WTC11 (cell line): ENCODE measurements at regions not wholly inside any gene's neighbourhood (a gene's known extent, or its start where the extent isn't known, plus 50 kb on each side); places are given as distances from the start of the nearest gene placed in this dataset.

Experiments used
- ATAC-seq: fragments of 200-7000 bp; cut with Tn5 transposase; 2 replicates; pipeline ENCODE4 v1.10.0; 2021; ENCODE audit warnings: mild to moderate bottlenecking, moderate library complexity
- CTCF ChIA-PET: fragments of 300-600 bp; sonication (Branson Sonifier 250); formaldehyde crosslinking; loops from one replicate; lab custom pipeline; 2021; ENCODE audit warnings: antibody characterized with exemption; lab: Charles Lee
- POLR2A ChIA-PET: fragments of 350-600 bp; sonication (Branson Sonifier 250); formaldehyde crosslinking; loops from one replicate; lab custom pipeline; 2021; ENCODE audit warnings: antibody characterized with exemption; lab: Charles Lee
- DNase-seq: peaks from one replicate; pipeline ENCODE4 v3.0.0; 2021; ENCODE audit warnings: low spot score
- H3K27ac Mint-ChIP-seq: 2 replicates; pipeline ENCODE4 v1.8.0; 2021; ENCODE audit warnings: mixed read lengths
- H3K27me3 Mint-ChIP-seq: 2 replicates; pipeline ENCODE4 v1.8.0; 2021; ENCODE audit warnings: low read depth, mild to moderate bottlenecking, moderate library complexity, mixed read lengths
- H3K36me3 Mint-ChIP-seq: 2 replicates; pipeline ENCODE4 v1.8.0; 2021; ENCODE audit warnings: mixed read lengths
- H3K4me1 Mint-ChIP-seq: 2 replicates; pipeline ENCODE4 v1.8.0; 2022; ENCODE audit warnings: mixed read lengths
- H3K4me3 Mint-ChIP-seq: 2 replicates; pipeline ENCODE4 v1.8.0; 2021; ENCODE audit warnings: mild to moderate bottlenecking, moderate library complexity, mixed read lengths
- H3K9me3 Mint-ChIP-seq: 2 replicates; pipeline ENCODE4 v1.8.0; 2021; ENCODE audit warnings: mixed read lengths
- GRHL2 ChIP-seq: fragments of 250-450 bp; sonication (Bioruptor Pico); IDR thresholded peaks from 2 replicates; pipeline ENCODE4 v1.8.0; 2022; ENCODE audit warnings: mild to moderate bottlenecking, moderate library complexity; ENCODE audit not compliant: insufficient replicate concordance, severe bottlenecking
- GTF2I ChIP-seq: fragments of 250-450 bp; sonication (Bioruptor Pico); conservative IDR thresholded peaks from 2 replicates; pipeline ENCODE4 v1.4.0; 2021; ENCODE audit warnings: mild to moderate bottlenecking
- HMGA2 ChIP-seq: fragments of 250-450 bp; sonication (Bioruptor Pico); IDR thresholded peaks from 2 replicates; pipeline ENCODE4 v1.4.0; 2021; ENCODE audit warnings: mild to moderate bottlenecking, moderate library complexity
- NFATC4 ChIP-seq: fragments of 250-450 bp; sonication (Bioruptor Pico); IDR thresholded peaks from 2 replicates; pipeline ENCODE4 v1.9.0; 2021; ENCODE audit warnings: mild to moderate bottlenecking
- PRRX2 ChIP-seq: fragments of 250-450 bp; sonication (Bioruptor Pico); IDR thresholded peaks from 2 replicates; pipeline ENCODE4 v1.8.0; 2021; ENCODE audit warnings: mild to moderate bottlenecking
- SOX15 ChIP-seq: fragments of 250-450 bp; sonication (Bioruptor Pico); IDR thresholded peaks from 2 replicates; pipeline ENCODE4 v1.9.0; 2021; ENCODE audit warnings: mild to moderate bottlenecking
- TCF7 ChIP-seq: sonication (generic); formaldehyde crosslinking; IDR thresholded peaks from 2 replicates; pipeline ENCODE4 v1.8.0; 2022; ENCODE audit warnings: mild to moderate bottlenecking, low read depth, missing genetic modification reagents, moderate library complexity
- TEAD4 ChIP-seq: sonication (generic); formaldehyde crosslinking; IDR thresholded peaks from 2 replicates; pipeline ENCODE4 v1.8.0; 2022; ENCODE audit warnings: mild to moderate bottlenecking, missing genetic modification reagents
- TF ChIP-seq, protein P1 (sequence below): sonication (generic); formaldehyde crosslinking; IDR thresholded peaks from 2 replicates; pipeline ENCODE4 v1.8.1; 2023; ENCODE audit warnings: mild to moderate bottlenecking, missing genetic modification reagents
- TF ChIP-seq, protein P2 (sequence below): sonication (generic); formaldehyde crosslinking; IDR thresholded peaks from 2 replicates; pipeline ENCODE4 v1.8.1; 2022; ENCODE audit warnings: mild to moderate bottlenecking, moderate library complexity, missing genetic modification reagents
- TF ChIP-seq, protein P3 (sequence below): fragments of 250-450 bp; sonication (Bioruptor Pico); IDR thresholded peaks from 2 replicates; pipeline ENCODE4 v1.8.0; 2021; ENCODE audit warnings: mild to moderate bottlenecking
- TF ChIP-seq, protein P4 (sequence below): sonication (generic); formaldehyde crosslinking; IDR thresholded peaks from 2 replicates; pipeline ENCODE4 v1.8.0; 2022; ENCODE audit warnings: mild to moderate bottlenecking, missing genetic modification reagents
- TF ChIP-seq, protein P5 (sequence below): sonication (generic); formaldehyde crosslinking; IDR thresholded peaks from 2 replicates; pipeline ENCODE4 v1.8.0; 2023; ENCODE audit warnings: mild to moderate bottlenecking, missing genetic modification reagents
- TF ChIP-seq, protein P6 (sequence below): sonication (generic); formaldehyde crosslinking; IDR thresholded peaks from 2 replicates; pipeline ENCODE4 v1.8.0; 2022; ENCODE audit warnings: mild to moderate bottlenecking, missing genetic modification reagents
- TF ChIP-seq, protein P7 (sequence below): sonication (generic); formaldehyde crosslinking; IDR thresholded peaks from 2 replicates; pipeline ENCODE4 v1.8.0; 2023; ENCODE audit warnings: missing genetic modification reagents
- TF ChIP-seq, protein P8 (sequence below): sonication (generic); formaldehyde crosslinking; IDR thresholded peaks from 2 replicates; pipeline ENCODE4 v1.8.0; 2022; ENCODE audit warnings: missing genetic modification reagents

DNA sequence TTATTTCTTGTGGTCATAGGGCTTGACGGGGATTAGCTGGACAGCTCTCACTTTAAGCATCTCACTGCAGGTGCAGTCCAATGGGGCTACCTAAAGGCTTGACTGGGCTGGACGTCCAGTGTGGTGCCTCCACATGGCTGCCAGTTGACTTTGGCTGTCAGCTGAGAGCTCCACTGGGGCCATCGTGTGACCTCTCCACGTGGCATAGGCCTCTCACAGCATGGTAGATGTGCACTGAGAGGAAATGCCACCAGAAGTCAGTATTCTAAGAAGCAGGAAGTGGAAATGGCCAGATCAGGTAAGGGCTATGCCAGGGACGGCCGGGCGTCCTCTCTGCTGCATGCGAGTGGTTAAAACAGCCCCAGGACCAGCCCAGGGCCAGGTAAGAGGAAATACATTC lies 105.2 kb upstream of the TWIST2 start (continued):
- TF ChIP-seq, protein P1, sequence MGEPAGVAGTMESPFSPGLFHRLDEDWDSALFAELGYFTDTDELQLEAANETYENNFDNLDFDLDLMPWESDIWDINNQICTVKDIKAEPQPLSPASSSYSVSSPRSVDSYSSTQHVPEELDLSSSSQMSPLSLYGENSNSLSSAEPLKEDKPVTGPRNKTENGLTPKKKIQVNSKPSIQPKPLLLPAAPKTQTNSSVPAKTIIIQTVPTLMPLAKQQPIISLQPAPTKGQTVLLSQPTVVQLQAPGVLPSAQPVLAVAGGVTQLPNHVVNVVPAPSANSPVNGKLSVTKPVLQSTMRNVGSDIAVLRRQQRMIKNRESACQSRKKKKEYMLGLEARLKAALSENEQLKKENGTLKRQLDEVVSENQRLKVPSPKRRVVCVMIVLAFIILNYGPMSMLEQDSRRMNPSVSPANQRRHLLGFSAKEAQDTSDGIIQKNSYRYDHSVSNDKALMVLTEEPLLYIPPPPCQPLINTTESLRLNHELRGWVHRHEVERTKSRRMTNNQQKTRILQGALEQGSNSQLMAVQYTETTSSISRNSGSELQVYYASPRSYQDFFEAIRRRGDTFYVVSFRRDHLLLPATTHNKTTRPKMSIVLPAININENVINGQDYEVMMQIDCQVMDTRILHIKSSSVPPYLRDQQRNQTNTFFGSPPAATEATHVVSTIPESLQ (CRISPR knock-in tag), result no peak
- no peak for TF ChIP-seq HMGA2 (CRISPR knock-in tag)
- TF ChIP-seq, protein P2, sequence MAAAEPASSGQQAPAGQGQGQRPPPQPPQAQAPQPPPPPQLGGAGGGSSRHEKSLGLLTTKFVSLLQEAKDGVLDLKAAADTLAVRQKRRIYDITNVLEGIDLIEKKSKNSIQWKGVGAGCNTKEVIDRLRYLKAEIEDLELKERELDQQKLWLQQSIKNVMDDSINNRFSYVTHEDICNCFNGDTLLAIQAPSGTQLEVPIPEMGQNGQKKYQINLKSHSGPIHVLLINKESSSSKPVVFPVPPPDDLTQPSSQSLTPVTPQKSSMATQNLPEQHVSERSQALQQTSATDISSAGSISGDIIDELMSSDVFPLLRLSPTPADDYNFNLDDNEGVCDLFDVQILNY (CRISPR knock-in tag), result no peak
- TF ChIP-seq, protein P3, sequence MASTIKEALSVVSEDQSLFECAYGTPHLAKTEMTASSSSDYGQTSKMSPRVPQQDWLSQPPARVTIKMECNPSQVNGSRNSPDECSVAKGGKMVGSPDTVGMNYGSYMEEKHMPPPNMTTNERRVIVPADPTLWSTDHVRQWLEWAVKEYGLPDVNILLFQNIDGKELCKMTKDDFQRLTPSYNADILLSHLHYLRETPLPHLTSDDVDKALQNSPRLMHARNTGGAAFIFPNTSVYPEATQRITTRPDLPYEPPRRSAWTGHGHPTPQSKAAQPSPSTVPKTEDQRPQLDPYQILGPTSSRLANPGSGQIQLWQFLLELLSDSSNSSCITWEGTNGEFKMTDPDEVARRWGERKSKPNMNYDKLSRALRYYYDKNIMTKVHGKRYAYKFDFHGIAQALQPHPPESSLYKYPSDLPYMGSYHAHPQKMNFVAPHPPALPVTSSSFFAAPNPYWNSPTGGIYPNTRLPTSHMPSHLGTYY (CRISPR knock-in tag), result no peak
- no peak for TF ChIP-seq GTF2I (CRISPR knock-in tag)
- no peak for TF ChIP-seq GRHL2 (CRISPR knock-in tag)
- TF ChIP-seq, protein P4, sequence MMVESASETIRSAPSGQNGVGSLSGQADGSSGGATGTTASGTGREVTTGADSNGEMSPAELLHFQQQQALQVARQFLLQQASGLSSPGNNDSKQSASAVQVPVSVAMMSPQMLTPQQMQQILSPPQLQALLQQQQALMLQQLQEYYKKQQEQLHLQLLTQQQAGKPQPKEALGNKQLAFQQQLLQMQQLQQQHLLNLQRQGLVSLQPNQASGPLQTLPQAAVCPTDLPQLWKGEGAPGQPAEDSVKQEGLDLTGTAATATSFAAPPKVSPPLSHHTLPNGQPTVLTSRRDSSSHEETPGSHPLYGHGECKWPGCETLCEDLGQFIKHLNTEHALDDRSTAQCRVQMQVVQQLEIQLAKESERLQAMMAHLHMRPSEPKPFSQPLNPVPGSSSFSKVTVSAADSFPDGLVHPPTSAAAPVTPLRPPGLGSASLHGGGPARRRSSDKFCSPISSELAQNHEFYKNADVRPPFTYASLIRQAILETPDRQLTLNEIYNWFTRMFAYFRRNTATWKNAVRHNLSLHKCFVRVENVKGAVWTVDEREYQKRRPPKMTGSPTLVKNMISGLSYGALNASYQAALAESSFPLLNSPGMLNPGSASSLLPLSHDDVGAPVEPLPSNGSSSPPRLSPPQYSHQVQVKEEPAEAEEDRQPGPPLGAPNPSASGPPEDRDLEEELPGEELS (CRISPR knock-in tag), result no peak

DNA sequence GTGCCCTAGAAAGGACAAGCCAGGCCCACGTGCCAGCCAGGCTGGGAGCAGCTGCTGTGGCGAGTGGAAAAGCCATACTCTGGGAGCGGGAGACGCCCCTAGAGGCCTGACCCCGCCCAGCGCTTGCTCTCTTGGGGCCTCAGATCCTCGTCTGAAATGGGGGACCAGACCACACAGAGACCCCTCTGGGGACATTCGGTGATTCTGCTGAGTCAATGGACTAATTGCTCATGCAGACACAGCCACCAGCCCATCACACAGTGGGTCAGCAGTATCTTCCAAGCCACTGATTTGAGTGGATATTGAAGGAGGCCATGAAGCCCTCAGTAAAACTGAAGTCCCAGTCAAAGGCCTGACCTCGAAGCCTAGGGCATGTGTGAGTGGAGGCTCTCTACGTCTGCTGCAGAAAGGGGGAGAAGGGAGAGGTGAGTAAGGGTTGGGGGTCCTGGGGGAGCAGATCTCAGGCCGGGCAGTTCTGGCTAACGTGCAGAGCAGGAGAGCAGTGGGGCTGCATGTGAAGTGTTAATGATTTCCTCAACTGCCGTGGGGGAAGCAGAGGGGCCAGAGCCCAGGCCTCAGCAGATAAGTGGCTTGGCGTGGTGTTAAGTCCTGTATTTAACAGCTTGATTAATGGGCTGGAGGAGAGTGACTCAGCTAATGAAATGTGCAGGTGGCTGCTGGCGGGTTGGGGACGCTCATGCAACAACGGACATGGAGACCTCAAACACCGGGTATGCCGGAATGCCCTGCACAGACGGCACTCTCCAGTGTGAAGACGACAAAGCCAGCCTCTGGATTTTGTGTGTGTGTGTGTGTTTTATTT lies 104.4 kb upstream of the TWIST2 start:
- peaks cover 27% of the 10 kb centered on the region for H3K9me3 Mint-ChIP-seq
- H3K36me3 Mint-ChIP-seq, result no peaks in the 10 kb centered on the region
- DNase-seq, result no peak
- no peaks in the 10 kb centered on the region; the same call in 1 of the 2 replicates for H3K27me3 Mint-ChIP-seq
- ChIA-PET POLR2A (no interaction called here), CTCF (no interaction called here)
- no peak for ATAC-seq
- no peaks in the 10 kb centered on the region for H3K4me1 Mint-ChIP-seq
- H3K4me3 Mint-ChIP-seq, result no peak overlapping the region
- H3K27ac Mint-ChIP-seq, result no peak overlapping the region
- no peak for TF ChIP-seq PRRX2 (CRISPR knock-in tag)
- TF ChIP-seq, protein P1 (CRISPR knock-in tag), result no peak
- TF ChIP-seq, protein P5, sequence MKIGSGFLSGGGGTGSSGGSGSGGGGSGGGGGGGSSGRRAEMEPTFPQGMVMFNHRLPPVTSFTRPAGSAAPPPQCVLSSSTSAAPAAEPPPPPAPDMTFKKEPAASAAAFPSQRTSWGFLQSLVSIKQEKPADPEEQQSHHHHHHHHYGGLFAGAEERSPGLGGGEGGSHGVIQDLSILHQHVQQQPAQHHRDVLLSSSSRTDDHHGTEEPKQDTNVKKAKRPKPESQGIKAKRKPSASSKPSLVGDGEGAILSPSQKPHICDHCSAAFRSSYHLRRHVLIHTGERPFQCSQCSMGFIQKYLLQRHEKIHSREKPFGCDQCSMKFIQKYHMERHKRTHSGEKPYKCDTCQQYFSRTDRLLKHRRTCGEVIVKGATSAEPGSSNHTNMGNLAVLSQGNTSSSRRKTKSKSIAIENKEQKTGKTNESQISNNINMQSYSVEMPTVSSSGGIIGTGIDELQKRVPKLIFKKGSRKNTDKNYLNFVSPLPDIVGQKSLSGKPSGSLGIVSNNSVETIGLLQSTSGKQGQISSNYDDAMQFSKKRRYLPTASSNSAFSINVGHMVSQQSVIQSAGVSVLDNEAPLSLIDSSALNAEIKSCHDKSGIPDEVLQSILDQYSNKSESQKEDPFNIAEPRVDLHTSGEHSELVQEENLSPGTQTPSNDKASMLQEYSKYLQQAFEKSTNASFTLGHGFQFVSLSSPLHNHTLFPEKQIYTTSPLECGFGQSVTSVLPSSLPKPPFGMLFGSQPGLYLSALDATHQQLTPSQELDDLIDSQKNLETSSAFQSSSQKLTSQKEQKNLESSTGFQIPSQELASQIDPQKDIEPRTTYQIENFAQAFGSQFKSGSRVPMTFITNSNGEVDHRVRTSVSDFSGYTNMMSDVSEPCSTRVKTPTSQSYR (CRISPR knock-in tag), result no peak
- TF ChIP-seq, protein P6, sequence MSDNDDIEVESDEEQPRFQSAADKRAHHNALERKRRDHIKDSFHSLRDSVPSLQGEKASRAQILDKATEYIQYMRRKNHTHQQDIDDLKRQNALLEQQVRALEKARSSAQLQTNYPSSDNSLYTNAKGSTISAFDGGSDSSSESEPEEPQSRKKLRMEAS, result no peak
- no peak for TF ChIP-seq GRHL2 (CRISPR knock-in tag)
- no peak for TF ChIP-seq TEAD4
- TF ChIP-seq SOX15 (CRISPR knock-in tag), result no peak
- TF ChIP-seq, protein P3 (CRISPR knock-in tag), result no peak
- TF ChIP-seq, protein P7, sequence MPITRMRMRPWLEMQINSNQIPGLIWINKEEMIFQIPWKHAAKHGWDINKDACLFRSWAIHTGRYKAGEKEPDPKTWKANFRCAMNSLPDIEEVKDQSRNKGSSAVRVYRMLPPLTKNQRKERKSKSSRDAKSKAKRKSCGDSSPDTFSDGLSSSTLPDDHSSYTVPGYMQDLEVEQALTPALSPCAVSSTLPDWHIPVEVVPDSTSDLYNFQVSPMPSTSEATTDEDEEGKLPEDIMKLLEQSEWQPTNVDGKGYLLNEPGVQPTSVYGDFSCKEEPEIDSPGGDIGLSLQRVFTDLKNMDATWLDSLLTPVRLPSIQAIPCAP (CRISPR knock-in tag), result no peak
- no peak for TF ChIP-seq NFATC4 (CRISPR knock-in tag)
- TF ChIP-seq, protein P8, sequence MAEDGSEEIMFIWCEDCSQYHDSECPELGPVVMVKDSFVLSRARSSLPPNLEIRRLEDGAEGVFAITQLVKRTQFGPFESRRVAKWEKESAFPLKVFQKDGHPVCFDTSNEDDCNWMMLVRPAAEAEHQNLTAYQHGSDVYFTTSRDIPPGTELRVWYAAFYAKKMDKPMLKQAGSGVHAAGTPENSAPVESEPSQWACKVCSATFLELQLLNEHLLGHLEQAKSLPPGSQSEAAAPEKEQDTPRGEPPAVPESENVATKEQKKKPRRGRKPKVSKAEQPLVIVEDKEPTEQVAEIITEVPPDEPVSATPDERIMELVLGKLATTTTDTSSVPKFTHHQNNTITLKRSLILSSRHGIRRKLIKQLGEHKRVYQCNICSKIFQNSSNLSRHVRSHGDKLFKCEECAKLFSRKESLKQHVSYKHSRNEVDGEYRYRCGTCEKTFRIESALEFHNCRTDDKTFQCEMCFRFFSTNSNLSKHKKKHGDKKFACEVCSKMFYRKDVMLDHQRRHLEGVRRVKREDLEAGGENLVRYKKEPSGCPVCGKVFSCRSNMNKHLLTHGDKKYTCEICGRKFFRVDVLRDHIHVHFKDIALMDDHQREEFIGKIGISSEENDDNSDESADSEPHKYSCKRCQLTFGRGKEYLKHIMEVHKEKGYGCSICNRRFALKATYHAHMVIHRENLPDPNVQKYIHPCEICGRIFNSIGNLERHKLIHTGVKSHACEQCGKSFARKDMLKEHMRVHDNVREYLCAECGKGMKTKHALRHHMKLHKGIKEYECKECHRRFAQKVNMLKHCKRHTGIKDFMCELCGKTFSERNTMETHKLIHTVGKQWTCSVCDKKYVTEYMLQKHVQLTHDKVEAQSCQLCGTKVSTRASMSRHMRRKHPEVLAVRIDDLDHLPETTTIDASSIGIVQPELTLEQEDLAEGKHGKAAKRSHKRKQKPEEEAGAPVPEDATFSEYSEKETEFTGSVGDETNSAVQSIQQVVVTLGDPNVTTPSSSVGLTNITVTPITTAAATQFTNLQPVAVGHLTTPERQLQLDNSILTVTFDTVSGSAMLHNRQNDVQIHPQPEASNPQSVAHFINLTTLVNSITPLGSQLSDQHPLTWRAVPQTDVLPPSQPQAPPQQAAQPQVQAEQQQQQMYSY (CRISPR knock-in tag), result no peak
- TF ChIP-seq TCF7 (CRISPR knock-in tag), result no peak
